GM18867 (cell line): ENCODE measurements at regions not wholly inside any gene's neighbourhood (a gene's known extent, or its start where the extent isn't known, plus 50 kb on each side); places are given as distances from the start of the nearest gene placed in this dataset.

Source experiments
- ATAC-seq: cut with Tn5 transposase; IDR thresholded peaks from one replicate; pipeline ENCODE4 v1.9.1; 2021; ENCODE audit warnings: mild to moderate bottlenecking, moderate library complexity; ENCODE audit not compliant: unreplicated experiment

GRCh38 chr21:41671859-41672542, 94.9 kb downstream of the RIPK4 start:
- no peak for ATAC-seq

DNA sequence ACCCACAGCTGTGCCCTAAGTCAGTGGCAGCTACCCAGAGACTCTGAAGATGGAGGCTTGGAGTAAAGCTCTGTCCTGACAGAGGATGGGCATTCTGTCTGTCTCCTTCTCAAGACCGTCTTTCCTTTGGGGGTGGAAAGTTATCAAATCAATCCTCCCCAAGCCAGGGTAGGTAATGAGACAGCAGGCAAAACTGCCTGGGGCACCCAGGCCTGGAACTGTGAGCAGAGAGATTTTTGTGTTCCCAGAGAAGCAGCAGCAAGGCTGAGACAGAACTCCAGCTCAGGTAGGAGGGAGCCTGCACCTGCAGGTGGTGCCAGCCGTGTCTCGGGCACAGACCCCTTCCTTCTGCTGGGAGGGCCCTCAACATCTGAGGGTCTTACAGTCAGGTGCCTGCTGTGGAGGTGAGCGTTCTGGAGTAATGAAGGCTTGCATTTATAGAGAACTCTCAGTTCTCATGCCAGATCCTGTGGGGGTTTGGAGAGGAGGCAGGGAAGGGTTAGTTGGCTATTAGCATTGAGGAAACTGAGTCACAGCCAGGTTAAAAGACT, 95.6 kb downstream of the RIPK4 start:
- no peak for ATAC-seq

- no peak for ATAC-seq
Observed at GRCh38 chr21:41670056-41670805, 96.6 kb downstream of the RIPK4 start.

- ATAC-seq: no peak
Observed at GRCh38 chr21:41669533-41669830, 97.4 kb downstream of the RIPK4 start.

DNA sequence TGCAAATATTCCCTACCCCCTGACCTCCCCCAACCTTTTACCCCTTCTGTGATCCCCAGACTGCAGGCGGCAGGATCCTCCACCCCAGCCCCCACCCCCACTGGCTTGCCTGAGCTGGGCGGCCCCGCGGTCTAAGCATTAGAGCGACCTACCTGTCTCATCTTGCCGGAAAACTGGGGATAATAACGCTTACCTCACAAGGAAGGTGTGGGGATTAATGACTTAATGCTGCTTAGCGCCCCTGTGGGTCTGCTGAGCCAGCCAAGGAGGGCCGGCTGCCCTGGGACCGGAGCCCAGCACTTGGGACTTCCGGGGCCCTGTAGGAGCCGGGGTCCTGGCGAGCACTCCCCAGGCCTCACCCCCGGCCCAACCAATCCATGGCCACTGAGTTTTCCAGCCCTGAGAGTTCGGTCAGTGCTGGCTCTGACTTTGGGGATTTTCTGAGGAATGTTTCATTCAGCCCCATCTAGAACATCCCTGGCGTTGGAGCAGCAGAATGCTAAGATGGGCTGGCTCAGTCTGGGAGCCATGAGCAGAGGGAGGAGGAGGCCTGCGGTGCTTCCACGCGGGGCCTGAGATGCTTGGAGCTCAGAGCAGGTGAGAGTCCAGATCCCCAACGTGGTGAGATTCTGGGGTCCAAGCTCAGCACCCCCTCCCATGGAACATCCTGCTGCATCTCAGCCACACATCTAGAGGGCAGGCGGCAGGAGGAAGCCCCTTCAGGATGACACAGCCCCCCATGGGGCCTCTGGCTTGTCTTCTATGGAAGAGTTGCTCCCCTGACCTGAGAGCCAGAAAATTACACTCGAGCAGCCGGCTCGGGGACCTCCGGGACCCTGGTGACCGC, 97.9 kb downstream of the RIPK4 start:
- no peak for ATAC-seq

DNA sequence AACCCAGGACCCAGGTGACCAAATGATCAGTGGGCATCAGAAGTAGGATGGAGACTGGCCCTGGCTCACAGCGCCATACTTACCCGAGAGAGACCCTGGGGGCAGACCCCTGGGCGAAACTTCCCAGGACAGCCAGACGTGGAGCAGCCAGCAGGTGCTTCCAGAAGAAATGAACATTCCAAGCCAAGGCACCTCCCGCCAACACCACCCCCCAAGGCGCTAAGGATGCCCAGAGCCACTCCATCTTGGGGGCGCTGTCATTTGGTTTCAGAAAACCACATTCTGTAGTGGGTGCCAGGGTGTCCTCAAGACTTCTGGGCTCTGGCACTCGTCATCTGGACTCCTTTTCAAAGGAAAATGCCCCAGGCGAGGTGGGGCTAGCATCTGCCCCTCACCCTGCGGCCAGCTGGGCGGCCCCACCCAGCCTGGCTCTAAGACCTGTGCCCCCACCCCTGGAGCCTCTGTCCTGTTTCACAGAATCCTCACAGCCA, 98.8 kb downstream of the RIPK4 start:
- ATAC-seq: no peak

GRCh38 chr21:41667136-41667535, 99.7 kb downstream of the RIPK4 start:
- no peak for ATAC-seq

DNA sequence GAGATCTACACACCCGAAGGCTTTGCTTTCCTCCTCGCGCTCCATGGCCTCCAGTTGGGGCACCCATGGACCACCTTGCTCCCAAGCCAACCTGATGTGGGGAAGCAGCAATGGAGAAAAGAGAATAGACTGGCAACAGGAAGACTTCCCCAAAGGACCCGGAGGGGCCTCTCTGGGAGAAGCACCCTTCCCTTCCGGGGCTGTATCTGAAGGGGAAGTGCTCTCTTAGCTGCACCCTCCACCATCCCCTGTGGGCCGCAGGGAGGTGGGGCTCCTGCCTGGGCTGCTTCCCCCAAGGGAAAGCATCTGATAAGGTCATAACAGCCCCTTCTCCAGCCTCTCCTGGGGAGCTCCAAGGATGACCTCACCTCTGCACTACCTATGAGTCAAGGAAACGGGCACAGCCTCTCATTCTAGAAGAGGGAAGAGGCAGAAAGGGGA, 100.2 kb downstream of the RIPK4 start:
- no peak for ATAC-seq

- ATAC-seq: no peak
Observed at GRCh38 chr21:41665766-41666595, 100.9 kb downstream of the RIPK4 start.

GRCh38 chr21:41664881-41665765, 101.7 kb downstream of the RIPK4 start:
- ATAC-seq: no peak

DNA sequence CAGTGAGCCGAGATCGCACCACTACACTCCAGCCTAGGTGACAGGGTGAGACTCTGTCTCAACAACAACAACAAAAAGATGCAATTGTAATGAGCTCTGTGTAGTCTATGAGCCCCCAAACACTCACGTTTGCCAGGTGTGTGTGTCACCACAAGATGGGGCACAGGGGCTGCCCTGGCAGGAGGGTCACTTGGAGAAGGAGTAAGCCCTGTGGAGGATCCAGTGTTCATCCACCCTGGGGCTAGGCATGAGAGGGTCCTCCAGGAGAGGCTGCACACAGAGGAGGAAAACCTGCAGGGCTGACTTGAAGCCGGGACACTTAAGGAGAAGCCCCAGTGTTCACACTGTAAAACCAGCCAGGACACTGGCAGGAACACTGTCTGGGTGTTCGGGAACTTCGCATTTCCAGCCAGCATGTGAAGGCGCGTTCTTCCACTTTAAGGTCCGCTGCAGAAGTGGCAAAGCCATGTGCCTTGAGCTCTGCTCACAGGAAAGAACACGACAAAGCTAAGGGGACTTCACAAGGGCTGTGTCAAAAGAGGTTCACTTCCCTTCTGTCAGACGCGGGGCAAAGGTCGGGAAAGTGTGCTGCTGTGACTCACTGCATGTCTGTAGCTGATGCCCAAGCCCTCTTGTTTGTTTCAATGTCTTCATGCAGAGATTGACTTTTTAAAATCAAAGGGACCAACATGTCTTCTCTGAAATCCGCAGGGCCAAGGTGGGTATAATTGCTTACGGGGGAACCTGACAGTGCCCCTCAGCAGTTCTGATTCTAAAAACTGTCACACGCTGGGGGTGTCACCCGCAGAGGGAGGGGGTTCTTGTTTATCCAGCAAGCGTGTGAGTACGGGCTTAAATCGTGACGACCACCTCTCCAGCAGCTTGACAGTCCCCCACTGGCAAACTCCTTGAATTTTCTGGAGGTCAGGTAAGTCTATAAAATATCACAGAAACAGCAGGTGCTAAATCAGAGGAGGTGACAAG, 102.8 kb downstream of the RIPK4 start:
- ATAC-seq: no peak

DNA sequence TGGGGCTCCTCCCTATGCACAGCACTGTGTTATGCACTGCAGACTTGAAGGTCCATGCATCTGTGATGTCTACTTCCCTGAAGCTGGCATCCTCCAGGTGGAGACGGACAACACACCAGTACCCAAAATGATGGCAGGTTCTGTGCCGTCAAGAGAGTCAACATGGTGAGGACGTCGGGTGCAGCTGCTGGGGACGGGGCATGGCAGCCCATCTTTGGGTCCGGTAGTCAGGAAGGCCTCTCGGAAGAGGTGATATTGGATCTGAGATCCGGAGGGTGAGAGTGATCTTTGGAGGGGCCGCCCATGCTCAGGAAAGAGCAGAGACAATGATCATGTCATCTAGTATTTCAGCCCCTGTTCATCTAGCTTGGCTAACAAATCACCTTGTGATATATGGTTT, 104.1 kb downstream of the RIPK4 start:
- ATAC-seq: no peak

GRCh38 chr21:41662161-41662560, 104.7 kb downstream of the RIPK4 start:
- ATAC-seq: no peak

DNA sequence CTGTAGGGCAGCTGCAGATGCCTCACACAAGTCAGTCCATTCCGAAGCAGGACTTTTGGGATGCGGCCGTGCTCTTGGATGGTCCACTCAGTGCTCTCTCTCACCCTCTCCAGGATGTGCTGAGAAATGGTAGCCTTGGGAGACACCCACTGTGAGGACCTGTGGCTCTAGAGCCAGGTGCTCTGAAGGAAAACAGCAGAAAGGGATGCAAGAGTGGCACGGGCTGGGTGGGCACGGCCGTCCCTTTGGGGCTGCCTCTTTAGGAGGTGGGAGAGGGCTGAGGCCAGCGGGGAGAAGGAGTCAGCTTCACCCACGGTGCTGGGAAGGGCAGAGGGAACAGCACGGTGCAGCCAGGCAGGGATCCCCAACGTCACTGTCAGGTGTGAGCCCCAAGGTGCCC, 106.1 kb downstream of the RIPK4 start:
- ATAC-seq: no peak

- no peak for ATAC-seq
Observed at GRCh38 chr21:41659791-41660560, 106.9 kb downstream of the RIPK4 start.

DNA sequence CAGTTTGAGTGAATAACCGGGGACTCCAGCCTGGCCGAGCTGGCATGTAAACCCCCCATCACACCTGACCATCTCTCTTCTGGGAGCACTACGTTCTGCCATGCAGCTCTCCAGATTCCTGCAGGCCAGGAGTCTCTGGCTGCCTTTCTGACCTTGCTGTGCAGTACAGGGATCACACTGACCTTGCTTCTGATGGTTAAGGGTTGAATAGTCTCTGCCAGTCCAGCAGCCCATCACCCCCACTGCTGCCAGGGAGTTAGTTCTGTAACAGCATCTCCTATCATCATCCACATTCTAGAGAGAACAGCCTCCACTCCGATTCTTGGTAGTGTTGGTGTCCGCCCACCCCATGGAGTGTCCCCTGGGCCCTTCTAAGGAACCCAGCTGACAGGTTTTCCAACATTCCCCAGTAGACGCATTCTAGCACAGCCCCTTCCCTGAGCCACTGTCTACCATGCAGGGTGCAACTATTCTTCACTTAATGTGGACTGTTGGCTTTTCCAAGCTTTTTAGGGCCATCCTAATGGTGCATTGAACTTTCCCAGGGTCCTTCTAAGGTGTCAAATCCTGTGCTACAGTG, 109.8 kb downstream of the RIPK4 start:
- no peak for ATAC-seq

DNA sequence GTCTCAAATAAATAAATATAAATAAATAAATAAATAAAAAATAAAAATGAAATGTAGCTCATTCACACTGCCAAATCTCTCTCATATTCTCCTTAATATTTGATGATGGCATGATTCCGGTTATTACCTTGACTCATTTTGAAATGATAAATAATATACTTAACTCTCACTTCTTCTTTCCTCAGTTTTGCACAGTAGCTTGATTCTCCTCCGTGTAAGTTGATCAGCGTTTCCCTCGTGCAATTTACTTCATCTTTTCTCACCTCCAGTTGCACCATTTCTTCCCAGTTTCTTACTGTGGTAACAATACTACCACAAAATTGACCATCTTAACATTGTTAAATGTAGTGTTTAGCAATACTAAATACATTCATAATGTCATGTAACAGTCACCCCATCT, 111.6 kb downstream of the RIPK4 start:
- no peak for ATAC-seq
